Smooth muscle cell (in vitro differentiated cells): ENCODE measurements at regions not wholly inside any gene's neighbourhood (a gene's known extent, or its start where the extent isn't known, plus 50 kb on each side); places are given as distances from the start of the nearest gene placed in this dataset.

Source experiments
- DNase-seq: peaks from one replicate; lab custom pipeline; 2025; ENCODE audit not compliant: unreplicated experiment; lab: John Stamatoyannopoulos, UW
- H2AFZ ChIP-seq: fragments of 200-600 bp; sonication (generic); 2 replicates; pipeline ENCODE4 v1.6.0; 2016; ENCODE audit warnings: antibody characterized with exemption, low read depth, mild to moderate bottlenecking
- H3F3A ChIP-seq: fragments of 200-600 bp; sonication (generic); 2 replicates; pipeline ENCODE4 v1.6.0; 2017; ENCODE audit warnings: antibody characterized with exemption, low read depth
- H3K27ac ChIP-seq: fragments of 200-600 bp; sonication (generic); 2 replicates; pipeline ENCODE4 v1.5.1; 2016; ENCODE audit warnings: low read depth, mild to moderate bottlenecking
- H3K27me3 ChIP-seq: fragments of 200-600 bp; sonication (generic); 2 replicates; pipeline ENCODE4 v1.6.1; 2016; ENCODE audit warnings: low read depth, mild to moderate bottlenecking
- H3K36me3 ChIP-seq: fragments of 200-600 bp; sonication (generic); 2 replicates; pipeline ENCODE4 v1.5.1; 2016; ENCODE audit warnings: low read depth
- H3K4me1 ChIP-seq: fragments of 200-600 bp; sonication (generic); 2 replicates; pipeline ENCODE4 v1.5.1; 2016; ENCODE audit warnings: low read depth
- H3K4me2 ChIP-seq: fragments of 200-600 bp; sonication (generic); 2 replicates; pipeline ENCODE4 v1.6.0; 2016; ENCODE audit warnings: mild to moderate bottlenecking
- H3K4me3 ChIP-seq: fragments of 200-600 bp; sonication (generic); 2 replicates; pipeline ENCODE4 v1.5.1; 2016; ENCODE audit warnings: mild to moderate bottlenecking
- H3K79me2 ChIP-seq: fragments of 200-600 bp; sonication (generic); 2 replicates; pipeline ENCODE4 v1.6.0; 2016; ENCODE audit warnings: low read depth, mild to moderate bottlenecking
- H3K9ac ChIP-seq: fragments of 200-600 bp; sonication (generic); 2 replicates; pipeline ENCODE4 v1.6.0; 2016; ENCODE audit warnings: low read depth
- H3K9me3 ChIP-seq: fragments of 200-600 bp; sonication (generic); replicated peaks from 2 replicates; pipeline ENCODE4 v1.5.1; 2016; ENCODE audit warnings: low read depth
- H4K20me1 ChIP-seq: fragments of 200-600 bp; sonication (generic); 2 replicates; pipeline ENCODE4 v1.6.0; 2016; ENCODE audit warnings: low read depth
- WGBS: methylation state at CpG from one replicate; pipeline ENCODE4 v1.1.7; 2016; ENCODE audit warnings: low lambda C conversion rate; 5-methylcytosine and 5-hydroxymethylcytosine counted together
- TF ChIP-seq, protein P1 (sequence below): fragments of 200-600 bp; sonication (generic); IDR thresholded peaks from 2 replicates; pipeline ENCODE4 v1.5.1; 2017; ENCODE audit warnings: borderline replicate concordance, mild to moderate bottlenecking, antibody characterized with exemption; ENCODE audit not compliant: insufficient read depth, poor library complexity, severe bottlenecking

GRCh38 chr12:102596687-102597086 is 116.3 kb upstream of the IGF1 start:
- TF ChIP-seq, protein P1, sequence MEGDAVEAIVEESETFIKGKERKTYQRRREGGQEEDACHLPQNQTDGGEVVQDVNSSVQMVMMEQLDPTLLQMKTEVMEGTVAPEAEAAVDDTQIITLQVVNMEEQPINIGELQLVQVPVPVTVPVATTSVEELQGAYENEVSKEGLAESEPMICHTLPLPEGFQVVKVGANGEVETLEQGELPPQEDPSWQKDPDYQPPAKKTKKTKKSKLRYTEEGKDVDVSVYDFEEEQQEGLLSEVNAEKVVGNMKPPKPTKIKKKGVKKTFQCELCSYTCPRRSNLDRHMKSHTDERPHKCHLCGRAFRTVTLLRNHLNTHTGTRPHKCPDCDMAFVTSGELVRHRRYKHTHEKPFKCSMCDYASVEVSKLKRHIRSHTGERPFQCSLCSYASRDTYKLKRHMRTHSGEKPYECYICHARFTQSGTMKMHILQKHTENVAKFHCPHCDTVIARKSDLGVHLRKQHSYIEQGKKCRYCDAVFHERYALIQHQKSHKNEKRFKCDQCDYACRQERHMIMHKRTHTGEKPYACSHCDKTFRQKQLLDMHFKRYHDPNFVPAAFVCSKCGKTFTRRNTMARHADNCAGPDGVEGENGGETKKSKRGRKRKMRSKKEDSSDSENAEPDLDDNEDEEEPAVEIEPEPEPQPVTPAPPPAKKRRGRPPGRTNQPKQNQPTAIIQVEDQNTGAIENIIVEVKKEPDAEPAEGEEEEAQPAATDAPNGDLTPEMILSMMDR = no peak
- 80% methylated on average over 2 of the region's 2 CpGs for WGBS
- no peaks in the 10 kb centered on the region for H3K9me3 ChIP-seq
- H3K27ac ChIP-seq = no peak overlapping the region
- no peak overlapping the region for H3K9ac ChIP-seq
- no peak overlapping the region for H3K4me3 ChIP-seq
- no peak for DNase-seq
- H3K79me2 ChIP-seq = no peaks in the 10 kb centered on the region
- no peaks in the 10 kb centered on the region for H3F3A ChIP-seq
- no peaks in the 10 kb centered on the region for H3K4me1 ChIP-seq
- no peaks in the 10 kb centered on the region for H3K27me3 ChIP-seq
- H2AFZ ChIP-seq = no peak overlapping the region
- no peaks in the 10 kb centered on the region for H3K36me3 ChIP-seq
- no peak overlapping the region for H3K4me2 ChIP-seq
- H4K20me1 ChIP-seq = no peaks in the 10 kb centered on the region

DNA sequence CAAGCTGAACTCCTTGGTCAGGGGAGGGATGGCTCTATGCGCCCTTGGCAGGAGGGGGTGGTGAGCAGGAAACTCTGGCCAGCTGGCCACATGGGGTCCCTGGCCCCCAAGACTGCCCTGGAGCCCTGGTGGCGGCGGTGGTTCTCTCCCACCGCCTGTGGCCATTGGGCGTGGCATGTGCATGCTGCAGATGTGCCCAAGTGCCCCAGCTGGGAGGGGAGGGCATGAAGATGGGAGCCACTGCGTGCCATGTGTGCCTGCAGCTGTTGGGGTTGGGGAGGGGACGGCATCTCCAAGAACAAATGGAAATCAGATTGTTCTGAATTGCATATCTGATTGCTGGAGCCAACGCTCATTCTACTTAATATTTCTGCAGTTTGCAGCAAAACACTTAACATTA is 115.7 kb upstream of the IGF1 start:
- Histone ChIP-seq H3K79me2 (no peaks in the 10 kb centered on the region), H3K27ac (no peak overlapping the region), H3K4me2 (no peak overlapping the region), H3K9ac (no peak overlapping the region), H4K20me1 (no peaks in the 10 kb centered on the region), H3F3A (no peaks in the 10 kb centered on the region), H3K9me3 (no peaks in the 10 kb centered on the region), H3K36me3 (no peaks in the 10 kb centered on the region), H3K27me3 (no peaks in the 10 kb centered on the region), H3K4me3 (no peak overlapping the region), H3K4me1 (no peaks in the 10 kb centered on the region), H2AFZ (no peak overlapping the region)
- TF ChIP-seq, protein P1 = no peak
- DNase-seq = no peak
- 91% methylated on average over 8 of the region's 8 CpGs for WGBS

DNA sequence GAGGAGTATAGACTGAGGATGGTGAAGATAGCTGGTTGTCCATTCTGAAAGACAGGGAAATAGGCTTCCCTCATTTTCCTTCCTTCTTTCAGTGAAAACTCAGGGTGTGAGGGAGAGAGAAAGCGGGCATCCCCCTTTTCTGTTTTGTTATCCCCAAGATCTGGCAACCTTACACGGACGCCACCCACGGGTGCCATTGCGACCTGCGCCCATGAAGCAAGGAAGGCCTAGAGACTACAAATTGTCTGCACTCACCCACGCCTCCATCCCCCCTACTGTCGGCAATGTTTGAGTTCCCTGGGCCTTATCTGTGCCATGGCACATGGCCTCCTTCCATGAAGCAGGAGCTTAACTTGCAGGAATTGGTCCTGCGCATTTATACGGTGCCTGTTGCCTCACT is 115.0 kb upstream of the IGF1 start:
- H3F3A ChIP-seq = no peaks in the 10 kb centered on the region
- no peaks in the 10 kb centered on the region for H3K79me2 ChIP-seq
- TF ChIP-seq, protein P1 = no peak
- no peak overlapping the region for H3K4me2 ChIP-seq
- H2AFZ ChIP-seq = no peak overlapping the region
- no peak overlapping the region for H3K9ac ChIP-seq
- DNase-seq = no peak
- H3K36me3 ChIP-seq = no peaks in the 10 kb centered on the region
- no peaks in the 10 kb centered on the region for H4K20me1 ChIP-seq
- no peaks in the 10 kb centered on the region for H3K27me3 ChIP-seq
- 95% methylated on average over 10 of the region's 10 CpGs for WGBS
- H3K4me1 ChIP-seq = no peaks in the 10 kb centered on the region
- H3K4me3 ChIP-seq = no peak overlapping the region
- no peak overlapping the region for H3K27ac ChIP-seq
- no peaks in the 10 kb centered on the region for H3K9me3 ChIP-seq

DNA sequence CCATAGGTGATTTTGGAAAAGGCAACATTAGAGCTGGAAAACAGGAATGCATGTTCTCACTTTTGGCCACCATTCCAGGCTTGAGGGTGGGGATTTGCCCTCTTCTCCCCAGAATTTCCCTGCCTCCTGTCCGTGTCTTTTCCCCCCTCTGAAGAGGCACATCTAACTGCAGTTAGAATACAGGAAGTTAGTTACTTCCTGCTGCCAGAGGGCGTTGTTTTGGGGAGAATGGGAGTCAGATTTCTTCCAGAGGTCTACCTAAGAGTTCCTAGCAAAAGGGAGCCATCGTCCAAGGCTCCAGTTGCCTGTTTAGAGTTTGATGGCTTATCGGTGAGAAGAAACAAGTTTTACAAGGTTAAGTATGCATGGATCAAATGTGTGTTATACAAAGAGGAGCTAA is 112.8 kb upstream of the IGF1 start:
- TF ChIP-seq, protein P1 = no peak
- Histone ChIP-seq H3K27ac (no peak overlapping the region), H2AFZ (no peak overlapping the region), H3F3A (no peaks in the 10 kb centered on the region), H3K9ac (no peak overlapping the region), H3K4me2 (no peak overlapping the region), H3K36me3 (no peaks in the 10 kb centered on the region), H3K9me3 (no peaks in the 10 kb centered on the region), H3K4me3 (no peak overlapping the region), H3K4me1 (no peaks in the 10 kb centered on the region), H3K79me2 (no peaks in the 10 kb centered on the region), H4K20me1 (no peaks in the 10 kb centered on the region), H3K27me3 (no peaks in the 10 kb centered on the region)
- WGBS = 73% methylated on average over 4 of the region's 4 CpGs
- no peak for DNase-seq
